HEK293T (cell line): ENCODE measurements at regions not wholly inside any gene's neighbourhood (a gene's known extent, or its start where the extent isn't known, plus 50 kb on each side); places are given as distances from the start of the nearest gene placed in this dataset.

Source experiments
- BHLHE40 ChIP-seq: fragments of 450-650 bp; IDR thresholded peaks from 2 replicates; pipeline ENCODE4 v1.6.1; 2016; ENCODE audit warnings: mild to moderate bottlenecking, moderate library complexity, borderline replicate concordance
- FOXA1 ChIP-seq: fragments of 450-650 bp; IDR thresholded peaks from 2 replicates; pipeline ENCODE4 v1.6.1; 2016; ENCODE audit warnings: mild to moderate bottlenecking
- FOXK2 ChIP-seq: fragments of 450-650 bp; IDR thresholded peaks from 2 replicates; pipeline ENCODE4 v1.6.1; 2016; ENCODE audit warnings: mild to moderate bottlenecking
- FOXM1 ChIP-seq: fragments of 450-650 bp; IDR thresholded peaks from 2 replicates; pipeline ENCODE4 v1.6.1; 2017; ENCODE audit warnings: mild to moderate bottlenecking, borderline replicate concordance
- HDGF ChIP-seq: fragments of 450-650 bp; IDR thresholded peaks from 2 replicates; pipeline ENCODE4 v1.6.1; 2017; ENCODE audit warnings: antibody characterized with exemption, borderline replicate concordance
- NFRKB ChIP-seq: fragments of 450-650 bp; IDR thresholded peaks from 2 replicates; pipeline ENCODE4 v1.6.1; 2016; ENCODE audit warnings: mild to moderate bottlenecking, moderate library complexity
- SP1 ChIP-seq: fragments of 450-650 bp; IDR thresholded peaks from 2 replicates; pipeline ENCODE4 v1.6.1; 2017
- ZNF384 ChIP-seq: fragments of 450-650 bp; IDR thresholded peaks from 2 replicates; pipeline ENCODE4 v1.6.1; 2016

DNA sequence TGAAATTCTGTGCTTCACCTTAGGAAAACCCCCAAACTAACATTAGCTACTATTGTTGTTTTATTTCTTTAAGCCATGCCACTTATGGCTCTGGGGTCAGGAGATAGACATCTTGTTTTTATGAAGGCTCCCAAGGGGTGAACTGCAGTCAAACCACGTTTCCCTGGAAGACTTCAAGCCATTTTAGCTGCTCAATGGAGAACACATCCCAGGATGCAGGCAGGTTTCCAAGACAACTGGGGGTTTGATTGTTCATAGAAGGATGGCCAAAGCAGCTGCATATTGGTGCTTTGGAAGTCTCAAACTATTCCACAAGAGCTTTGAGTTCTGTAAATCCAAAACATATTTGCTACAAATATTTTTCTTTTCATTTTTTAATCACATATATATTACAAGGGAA lies 818.0 kb downstream of the MAFB start:
- TF ChIP-seq ZNF384 (no peak), FOXK2 (no peak), FOXA1 (no peak), SP1 (no peak), BHLHE40 (no peak), FOXM1 (no peak), HDGF (no peak), NFRKB (no peak)
